Activated CD8-positive, alpha-beta T cell treated with anti-CD3 and anti-CD28 coated beads for 36 hours (primary cell): ENCODE measurements at regions not wholly inside any gene's neighbourhood (a gene's known extent, or its start where the extent isn't known, plus 50 kb on each side); places are given as distances from the start of the nearest gene placed in this dataset.

ENCODE experiments used
- ATAC-seq: fragments of 200-7000 bp; cut with Tn5 transposase; one replicate; pipeline ENCODE4 v1.10.0; 2021; ENCODE audit warnings: mild to moderate bottlenecking, moderate library complexity
- CTCF ChIA-PET: fragments of 350-600 bp; sonication (Branson Sonifier 250); formaldehyde crosslinking; loops from one replicate; lab custom pipeline; 2021; ENCODE audit warnings: antibody characterized with exemption; lab: Charles Lee
- POLR2A ChIA-PET: fragments of 350-600 bp; sonication (Branson Sonifier 250); formaldehyde crosslinking; loops from one replicate; lab custom pipeline; 2021; ENCODE audit warnings: antibody characterized with exemption; lab: Charles Lee
- DNase-seq: peaks from one replicate; pipeline ENCODE4 v3.0.0-alpha.2; 2020
- H3K27ac Mint-ChIP-seq: one replicate; pipeline ENCODE4 v1.8.0; 2021; ENCODE audit warnings: mild to moderate bottlenecking, mixed read lengths
- H3K27me3 Mint-ChIP-seq: one replicate; pipeline ENCODE4 v1.8.0; 2021; ENCODE audit warnings: mixed read lengths
- H3K36me3 Mint-ChIP-seq: one replicate; pipeline ENCODE4 v1.8.0; 2021; ENCODE audit warnings: low read depth, mixed read lengths
- H3K4me1 Mint-ChIP-seq: one replicate; pipeline ENCODE4 v1.8.0; 2021; ENCODE audit warnings: low read depth, mixed read lengths
- H3K4me3 Mint-ChIP-seq: one replicate; pipeline ENCODE4 v1.8.0; 2021; ENCODE audit warnings: mild to moderate bottlenecking, moderate library complexity, mixed read lengths
- H3K9me3 Mint-ChIP-seq: one replicate; pipeline ENCODE4 v1.8.0; 2021; ENCODE audit warnings: mixed read lengths
- CTCF ChIP-seq: fragments of 200-600 bp; IDR thresholded peaks from one replicate; pipeline ENCODE4 v1.8.0; 2022; ENCODE audit warnings: antibody characterized with exemption, mild to moderate bottlenecking
- intact Hi-C: fragments of 100-400 bp; cut with micrococcal nuclease; formaldehyde crosslinking; loops from one replicate; pipeline ENCODE4 v1.10.0; 2022

GRCh38 chr5:125470280-125470902 is 724.0 kb upstream of the ZNF608 start:
- no peaks in the 10 kb centered on the region for H3K27me3 Mint-ChIP-seq
- ChIA-PET POLR2A (no interaction called here), CTCF (no interaction called here)
- H3K4me3 Mint-ChIP-seq = no peak overlapping the region
- H3K9me3 Mint-ChIP-seq = peaks cover 3% of the 10 kb centered on the region
- DNase-seq = no peak
- intact Hi-C loops = no loop called here
- no peaks in the 10 kb centered on the region for H3K4me1 Mint-ChIP-seq
- TF ChIP-seq CTCF = no peak
- no peak overlapping the region for H3K27ac Mint-ChIP-seq
- H3K36me3 Mint-ChIP-seq = no peaks in the 10 kb centered on the region
- ATAC-seq = no peak

- Mint-ChIP-seq H3K9me3 (peaks cover 4% of the 10 kb centered on the region), H3K27ac (no peak overlapping the region), H3K36me3 (no peaks in the 10 kb centered on the region), H3K4me1 (no peaks in the 10 kb centered on the region), H3K4me3 (no peak overlapping the region), H3K27me3 (no peaks in the 10 kb centered on the region)
- DNase-seq = no peak
- ChIA-PET POLR2A (no interaction called here), CTCF (interaction anchor here (0.8 kb wide), 1 partner anchor 12 kb away, joined by 4 read pairs; no protein-coding TSS in a partner anchor)
- ATAC-seq = no peak
- intact Hi-C loops = no loop called here
- TF ChIP-seq CTCF = no peak
Measured at GRCh38 chr5:125476901-125477585, 730.6 kb upstream of the ZNF608 start.

GRCh38 chr5:125477586-125477975 is 731.1 kb upstream of the ZNF608 start:
- intact Hi-C loops = no loop called here
- no peaks in the 10 kb centered on the region for H3K4me1 Mint-ChIP-seq
- H3K9me3 Mint-ChIP-seq = peaks cover 4% of the 10 kb centered on the region
- ATAC-seq = no peak
- no peak overlapping the region for H3K27ac Mint-ChIP-seq
- no peak for DNase-seq
- ChIA-PET POLR2A (no interaction called here), CTCF (interaction anchor here (0.8 kb wide), 1 partner anchor 12 kb away, joined by 4 read pairs; no protein-coding TSS in a partner anchor)
- H3K27me3 Mint-ChIP-seq = no peaks in the 10 kb centered on the region
- H3K36me3 Mint-ChIP-seq = no peaks in the 10 kb centered on the region
- no peak overlapping the region for H3K4me3 Mint-ChIP-seq
- TF ChIP-seq CTCF = no peak

GRCh38 chr5:125478599-125478998 is 732.2 kb upstream of the ZNF608 start:
- peaks cover 4% of the 10 kb centered on the region for H3K9me3 Mint-ChIP-seq
- DNase-seq = no peak
- H3K4me3 Mint-ChIP-seq = no peak overlapping the region
- intact Hi-C loops = no loop called here
- no peaks in the 10 kb centered on the region for H3K4me1 Mint-ChIP-seq
- ChIA-PET CTCF (no interaction called here), POLR2A (no interaction called here)
- no peaks in the 10 kb centered on the region for H3K27me3 Mint-ChIP-seq
- H3K27ac Mint-ChIP-seq = no peak overlapping the region
- TF ChIP-seq CTCF = no peak
- ATAC-seq = no peak
- no peaks in the 10 kb centered on the region for H3K36me3 Mint-ChIP-seq

GRCh38 chr5:125480911-125481310 is 734.5 kb upstream of the ZNF608 start:
- H3K9me3 Mint-ChIP-seq = no peaks in the 10 kb centered on the region
- H3K36me3 Mint-ChIP-seq = no peaks in the 10 kb centered on the region
- DNase-seq (no peak), ATAC-seq (no peak)
- H3K27me3 Mint-ChIP-seq = no peaks in the 10 kb centered on the region
- H3K27ac Mint-ChIP-seq = no peak overlapping the region
- ChIA-PET POLR2A (no interaction called here), CTCF (no interaction called here)
- H3K4me3 Mint-ChIP-seq = no peak overlapping the region
- intact Hi-C loops = no loop called here
- no peak for TF ChIP-seq CTCF
- H3K4me1 Mint-ChIP-seq = no peaks in the 10 kb centered on the region
